ENCODE measurements at regions not wholly inside any gene's neighbourhood (a gene's known extent, or its start where the extent isn't known, plus 50 kb on each side); places are given as distances from the start of the nearest gene placed in this dataset.

DNA sequence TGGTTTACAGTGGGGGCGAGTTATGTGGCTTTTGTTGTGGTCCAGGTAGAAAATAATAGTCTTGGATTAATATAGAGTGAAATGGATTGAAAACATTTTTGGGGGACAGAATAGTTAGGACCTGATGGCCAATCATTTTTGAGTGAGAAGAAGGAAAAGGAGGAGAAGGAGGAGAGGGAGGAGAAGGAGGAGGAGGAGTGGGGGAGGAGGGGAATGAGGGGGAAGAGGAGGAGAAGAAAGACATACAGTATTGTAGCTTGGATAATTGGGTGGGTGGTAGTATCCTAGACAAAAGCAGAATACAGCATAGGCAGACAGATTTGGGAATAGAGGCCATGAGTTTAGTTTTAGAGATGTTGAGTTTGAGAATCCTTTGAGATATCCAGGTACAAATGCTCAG, 101.6 kb downstream of the GATA6 start:
- H3K4me3 ChIP-seq (ENCODE audit: low read length): no peak overlapping the region
- no peaks in the 10 kb centered on the region for H3K9me3 ChIP-seq (replicated peaks; ENCODE audit: low read length)
- no peaks in the 10 kb centered on the region for H3K4me1 ChIP-seq (ENCODE audit: control insufficient read depth, insufficient read depth, low read length)
- H3K36me3 ChIP-seq (ENCODE audit: insufficient read depth, low read length): no peaks in the 10 kb centered on the region
- no peak overlapping the region for H3K9ac ChIP-seq (ENCODE audit: low read depth, low read length)
- no peak overlapping the region for H3K4me2 ChIP-seq (ENCODE audit: low read length)
- H3K27me3 ChIP-seq (ENCODE audit: control insufficient read depth, insufficient read depth, low read length): no peaks in the 10 kb centered on the region

DNA sequence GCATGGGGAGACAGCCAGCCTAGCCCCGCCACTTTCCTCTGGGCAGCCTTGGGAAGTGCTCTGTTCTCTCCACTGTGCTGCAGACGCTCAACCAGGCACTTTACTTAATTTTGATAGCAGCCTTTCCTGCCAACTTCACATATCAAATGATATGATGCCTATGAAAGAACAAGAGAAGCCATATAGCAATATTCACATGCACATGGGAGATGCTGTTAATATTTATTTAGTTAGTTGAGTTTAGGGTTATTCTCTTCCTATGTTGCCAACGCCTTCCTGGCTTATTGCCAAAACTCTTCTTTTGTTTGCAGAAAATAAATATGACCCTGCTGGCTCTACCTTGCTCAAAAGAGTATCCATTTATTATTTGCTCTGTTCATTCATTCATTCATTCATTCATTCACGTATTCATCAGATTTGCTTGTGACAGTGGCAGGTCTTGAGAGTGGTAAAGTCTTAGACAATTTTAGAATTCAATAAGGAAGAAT, 99.3 kb downstream of the GATA6 start:
- Histone ChIP-seq H3K36me3 (ENCODE audit: insufficient read depth, low read length) (no peaks in the 10 kb centered on the region), H3K27me3 (ENCODE audit: control insufficient read depth, insufficient read depth, low read length) (no peaks in the 10 kb centered on the region), H3K4me3 (ENCODE audit: low read length) (no peak overlapping the region), H3K4me1 (ENCODE audit: control insufficient read depth, insufficient read depth, low read length) (no peaks in the 10 kb centered on the region), H3K9me3 (replicated peaks; ENCODE audit: low read length) (no peaks in the 10 kb centered on the region), H3K4me2 (ENCODE audit: low read length) (no peak overlapping the region), H3K9ac (ENCODE audit: low read depth, low read length) (no peak overlapping the region)

DNA sequence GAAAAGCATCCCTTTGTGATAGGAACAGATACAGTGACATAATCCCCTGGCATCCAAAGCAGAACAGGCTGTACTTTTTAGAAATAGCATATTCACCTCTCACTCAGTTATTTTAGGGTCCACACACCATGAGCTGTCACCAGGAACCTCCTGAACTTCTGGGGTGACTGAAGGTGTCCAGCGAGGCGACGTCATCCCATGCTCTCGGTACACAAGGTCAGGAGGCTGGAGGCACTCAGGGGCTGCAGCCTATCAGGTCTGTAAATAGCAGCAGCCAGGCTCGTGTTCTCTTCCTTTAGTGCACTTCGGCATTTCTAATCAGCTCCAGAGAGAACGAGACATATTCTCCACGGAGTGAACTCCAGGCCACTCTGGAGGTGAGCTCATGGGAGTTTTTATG, 98.3 kb downstream of the GATA6 start:
- Histone ChIP-seq H3K4me3 (ENCODE audit: low read length) (no peak overlapping the region), H3K9me3 (replicated peaks; ENCODE audit: low read length) (no peaks in the 10 kb centered on the region), H3K4me1 (ENCODE audit: control insufficient read depth, insufficient read depth, low read length) (no peaks in the 10 kb centered on the region), H3K27me3 (ENCODE audit: control insufficient read depth, insufficient read depth, low read length) (no peaks in the 10 kb centered on the region), H3K36me3 (ENCODE audit: insufficient read depth, low read length) (no peaks in the 10 kb centered on the region), H3K9ac (ENCODE audit: low read depth, low read length) (no peak overlapping the region), H3K4me2 (ENCODE audit: low read length) (no peak overlapping the region)

DNA sequence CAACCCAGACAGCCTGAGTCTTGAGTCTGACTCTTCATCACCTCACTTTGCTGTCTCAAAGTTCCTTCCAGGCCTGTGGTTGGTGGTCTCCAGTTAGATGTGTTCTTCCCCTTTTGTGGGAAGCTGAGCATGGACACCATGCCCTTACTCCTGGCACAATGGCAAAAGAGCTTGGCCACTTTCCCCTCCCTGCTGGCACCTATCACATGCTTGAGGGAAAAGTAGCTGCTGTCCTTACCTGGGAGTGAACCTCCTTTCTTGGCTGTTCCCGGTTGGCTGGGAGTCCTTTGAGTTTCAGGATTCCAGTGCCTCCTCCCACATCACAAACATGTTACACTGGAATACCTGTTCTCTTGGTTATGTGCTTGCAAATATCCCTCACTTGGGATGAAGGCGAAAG, 97.8 kb downstream of the GATA6 start:
- Histone ChIP-seq H3K36me3 (ENCODE audit: insufficient read depth, low read length) (no peaks in the 10 kb centered on the region), H3K9ac (ENCODE audit: low read depth, low read length) (no peak overlapping the region), H3K4me3 (ENCODE audit: low read length) (no peak overlapping the region), H3K9me3 (replicated peaks; ENCODE audit: low read length) (no peaks in the 10 kb centered on the region), H3K4me1 (ENCODE audit: control insufficient read depth, insufficient read depth, low read length) (no peaks in the 10 kb centered on the region), H3K4me2 (ENCODE audit: low read length) (no peak overlapping the region), H3K27me3 (ENCODE audit: control insufficient read depth, insufficient read depth, low read length) (no peaks in the 10 kb centered on the region)

DNA sequence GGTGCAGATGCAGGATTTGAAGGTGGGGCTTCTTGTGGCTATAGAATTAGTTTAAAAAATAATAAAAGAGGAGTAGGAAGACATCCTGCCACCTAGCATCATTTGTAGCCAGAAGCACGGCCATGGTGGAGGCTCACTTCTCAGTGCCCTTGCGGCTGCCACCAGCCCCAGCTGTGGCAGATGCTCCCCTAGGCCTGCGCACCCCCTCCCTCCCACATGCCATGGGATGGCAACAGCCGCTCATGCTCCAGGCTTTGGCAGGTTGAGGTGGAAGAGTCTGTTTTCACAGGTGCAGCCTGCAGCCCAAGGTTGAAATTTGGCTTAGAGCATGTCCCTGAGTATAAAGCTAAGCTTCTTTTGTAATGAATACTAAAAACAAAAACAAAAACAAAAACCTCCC, 96.4 kb downstream of the GATA6 start:
- Histone ChIP-seq H3K9ac (ENCODE audit: low read depth, low read length) (no peak overlapping the region), H3K9me3 (replicated peaks; ENCODE audit: low read length) (no peaks in the 10 kb centered on the region), H3K4me1 (ENCODE audit: control insufficient read depth, insufficient read depth, low read length) (no peaks in the 10 kb centered on the region), H3K4me3 (ENCODE audit: low read length) (no peak overlapping the region), H3K4me2 (ENCODE audit: low read length) (no peak overlapping the region), H3K27me3 (ENCODE audit: control insufficient read depth, insufficient read depth, low read length) (no peaks in the 10 kb centered on the region), H3K36me3 (ENCODE audit: insufficient read depth, low read length) (no peaks in the 10 kb centered on the region)

DNA sequence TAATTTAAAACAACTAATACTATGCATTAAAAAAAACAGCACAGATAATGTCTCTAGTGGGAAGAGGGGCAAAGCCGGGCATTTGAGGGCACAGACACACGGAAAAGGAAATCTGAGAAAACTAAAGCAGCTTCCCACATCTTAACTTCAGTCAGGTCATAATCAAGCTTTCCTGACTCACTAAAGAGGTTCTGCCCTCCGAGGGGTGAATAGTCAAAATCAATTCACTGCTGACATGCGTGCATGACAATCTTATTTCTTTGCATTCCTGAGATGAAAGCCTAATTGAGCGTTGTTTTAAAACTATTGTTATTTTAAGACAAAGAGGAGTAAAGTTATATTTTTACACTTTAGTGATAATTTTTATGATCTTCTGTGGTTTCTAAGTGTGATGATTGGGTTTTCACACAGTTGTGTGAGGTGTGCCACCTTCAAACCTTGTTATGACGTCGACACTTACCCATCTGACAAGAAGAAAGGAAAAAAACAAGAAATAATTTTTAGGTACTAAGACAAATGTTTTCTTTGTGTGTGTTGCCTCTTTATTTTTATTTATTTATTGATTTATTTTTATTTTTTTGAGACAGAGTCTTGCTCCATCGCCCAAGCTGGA, 90.9 kb downstream of the GATA6 start:
- no peaks in the 10 kb centered on the region for H3K27me3 ChIP-seq (ENCODE audit: control insufficient read depth, insufficient read depth, low read length)
- no peaks in the 10 kb centered on the region for H3K4me1 ChIP-seq (ENCODE audit: control insufficient read depth, insufficient read depth, low read length)
- no peak overlapping the region for H3K4me3 ChIP-seq (ENCODE audit: low read length)
- H3K9me3 ChIP-seq (replicated peaks; ENCODE audit: low read length): no peaks in the 10 kb centered on the region
- H3K36me3 ChIP-seq (ENCODE audit: insufficient read depth, low read length): no peaks in the 10 kb centered on the region
- H3K4me2 ChIP-seq (ENCODE audit: low read length): no peak overlapping the region
- H3K9ac ChIP-seq (ENCODE audit: low read depth, low read length): no peak overlapping the region

DNA sequence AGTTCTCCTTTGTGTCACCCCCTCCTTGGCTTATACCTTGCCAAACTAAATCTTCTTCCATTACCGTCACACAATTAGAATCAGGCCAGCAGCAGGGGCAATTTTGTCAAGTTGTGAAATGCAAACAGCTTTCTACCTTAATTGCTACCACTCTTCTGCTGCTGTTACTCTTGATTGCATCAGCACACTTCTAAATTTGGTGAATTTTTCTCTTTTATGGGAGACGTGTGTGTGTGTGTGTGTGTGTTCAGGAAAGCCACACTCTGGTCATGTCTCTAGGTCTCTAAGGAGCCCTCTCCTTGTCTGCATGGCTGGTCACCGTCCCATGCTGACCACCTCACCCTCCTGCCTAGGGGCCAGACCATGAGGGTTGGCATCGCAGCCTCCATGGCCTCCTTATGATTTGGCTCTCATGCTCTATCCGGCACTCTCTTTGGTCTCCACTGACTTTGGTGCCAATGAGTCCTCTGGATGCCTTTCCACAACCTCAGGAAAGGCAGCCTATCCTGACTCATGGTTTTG, 87.7 kb downstream of the GATA6 start:
- Histone ChIP-seq H3K4me2 (ENCODE audit: low read length) (no peak overlapping the region), H3K9me3 (replicated peaks; ENCODE audit: low read length) (no peaks in the 10 kb centered on the region), H3K9ac (ENCODE audit: low read depth, low read length) (no peak overlapping the region), H3K27me3 (ENCODE audit: control insufficient read depth, insufficient read depth, low read length) (no peaks in the 10 kb centered on the region), H3K4me3 (ENCODE audit: low read length) (no peak overlapping the region), H3K36me3 (ENCODE audit: insufficient read depth, low read length) (no peaks in the 10 kb centered on the region), H3K4me1 (ENCODE audit: control insufficient read depth, insufficient read depth, low read length) (no peaks in the 10 kb centered on the region)

DNA sequence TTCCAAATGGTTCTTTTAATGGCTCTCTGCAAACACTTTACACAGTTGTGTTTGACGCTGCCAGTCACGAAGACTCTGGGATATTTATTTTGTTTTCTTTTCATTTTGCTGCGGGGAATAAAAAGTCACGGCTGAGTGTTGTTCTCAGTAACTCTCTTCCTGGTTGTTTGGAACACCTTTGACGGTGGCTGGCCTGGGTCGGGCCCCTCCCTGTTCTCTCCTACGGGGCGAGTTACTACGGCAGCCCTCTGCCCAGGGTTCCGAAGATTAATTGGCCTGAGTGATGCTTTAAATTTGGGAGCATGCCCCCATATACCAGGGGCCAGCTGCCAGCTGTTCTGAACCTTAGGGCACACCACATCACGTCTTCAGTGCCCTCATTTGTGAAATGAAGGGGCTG, 84.7 kb downstream of the GATA6 start:
- no peak overlapping the region for H3K4me2 ChIP-seq (ENCODE audit: low read length)
- no peaks in the 10 kb centered on the region for H3K9me3 ChIP-seq (replicated peaks; ENCODE audit: low read length)
- no peak overlapping the region for H3K9ac ChIP-seq (ENCODE audit: low read depth, low read length)

DNA sequence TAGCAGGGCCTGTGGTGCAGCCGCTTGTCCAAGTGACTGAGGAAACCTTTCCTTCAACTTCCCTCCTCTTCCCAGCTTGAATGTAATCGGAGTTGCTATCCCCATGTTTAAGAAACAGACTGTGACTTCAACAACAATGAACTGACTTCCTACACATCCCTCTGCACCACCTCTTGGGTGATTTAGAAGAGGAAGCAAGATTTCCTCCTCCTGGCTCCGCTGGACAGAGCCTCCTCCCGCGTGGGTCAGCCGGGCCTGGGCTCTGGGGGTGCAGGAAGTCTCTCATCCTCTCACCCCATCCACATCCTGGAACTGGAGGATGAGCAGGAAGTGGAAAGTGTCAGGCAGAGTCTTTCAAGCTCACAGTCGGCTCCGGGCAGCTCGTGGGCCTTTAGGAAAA, 84.3 kb downstream of the GATA6 start:
- no peak overlapping the region for H3K4me2 ChIP-seq (ENCODE audit: low read length)
- no peak overlapping the region for H3K9ac ChIP-seq (ENCODE audit: low read depth, low read length)
- H3K9me3 ChIP-seq (replicated peaks; ENCODE audit: low read length): no peaks in the 10 kb centered on the region
- no peaks in the 10 kb centered on the region for H3K36me3 ChIP-seq (ENCODE audit: insufficient read depth, low read length)
- no peaks in the 10 kb centered on the region for H3K27me3 ChIP-seq (ENCODE audit: control insufficient read depth, insufficient read depth, low read length)
- no peak overlapping the region for H3K4me3 ChIP-seq (ENCODE audit: low read length)
- no peaks in the 10 kb centered on the region for H3K4me1 ChIP-seq (ENCODE audit: control insufficient read depth, insufficient read depth, low read length)

More for the DNA sequence above, 84.7 kb downstream of the GATA6 start:
- H3K27me3 ChIP-seq (ENCODE audit: control insufficient read depth, insufficient read depth, low read length): no peaks in the 10 kb centered on the region
- no peaks in the 10 kb centered on the region for H3K4me1 ChIP-seq (ENCODE audit: control insufficient read depth, insufficient read depth, low read length)
- no peak overlapping the region for H3K4me3 ChIP-seq (ENCODE audit: low read length)
- no peaks in the 10 kb centered on the region for H3K36me3 ChIP-seq (ENCODE audit: insufficient read depth, low read length)

DNA sequence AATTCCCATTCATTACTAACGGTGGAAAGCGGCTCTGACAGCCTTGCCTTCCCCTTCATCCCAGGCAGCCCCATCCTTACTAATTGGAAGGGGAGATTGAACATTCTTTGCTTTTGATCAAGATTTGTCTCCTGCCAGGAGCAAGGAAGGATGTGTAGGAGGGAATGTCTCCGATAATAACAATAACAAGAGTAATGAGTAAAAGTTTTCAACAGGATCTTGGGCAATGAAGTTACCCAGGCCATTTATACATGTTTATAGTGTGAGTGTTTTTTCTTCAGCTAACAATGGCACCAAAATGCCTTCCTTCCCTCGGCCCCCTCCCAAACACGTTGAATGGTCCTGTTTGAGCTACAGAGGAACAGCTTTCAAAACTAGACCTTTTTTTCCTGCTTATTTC, 83.8 kb downstream of the GATA6 start:
- no peaks in the 10 kb centered on the region for H3K4me1 ChIP-seq (ENCODE audit: control insufficient read depth, insufficient read depth, low read length)
- no peak overlapping the region for H3K9ac ChIP-seq (ENCODE audit: low read depth, low read length)
- H3K27me3 ChIP-seq (ENCODE audit: control insufficient read depth, insufficient read depth, low read length): no peaks in the 10 kb centered on the region
- no peak overlapping the region for H3K4me3 ChIP-seq (ENCODE audit: low read length)
- no peaks in the 10 kb centered on the region for H3K36me3 ChIP-seq (ENCODE audit: insufficient read depth, low read length)
- H3K4me2 ChIP-seq (ENCODE audit: low read length): no peak overlapping the region
- no peaks in the 10 kb centered on the region for H3K9me3 ChIP-seq (replicated peaks; ENCODE audit: low read length)

All from skeletal muscle satellite cell (primary cell).